ENCODE measurements at regions not wholly inside any gene's neighbourhood (a gene's known extent, or its start where the extent isn't known, plus 50 kb on each side); places are given as distances from the start of the nearest gene placed in this dataset.

DNA sequence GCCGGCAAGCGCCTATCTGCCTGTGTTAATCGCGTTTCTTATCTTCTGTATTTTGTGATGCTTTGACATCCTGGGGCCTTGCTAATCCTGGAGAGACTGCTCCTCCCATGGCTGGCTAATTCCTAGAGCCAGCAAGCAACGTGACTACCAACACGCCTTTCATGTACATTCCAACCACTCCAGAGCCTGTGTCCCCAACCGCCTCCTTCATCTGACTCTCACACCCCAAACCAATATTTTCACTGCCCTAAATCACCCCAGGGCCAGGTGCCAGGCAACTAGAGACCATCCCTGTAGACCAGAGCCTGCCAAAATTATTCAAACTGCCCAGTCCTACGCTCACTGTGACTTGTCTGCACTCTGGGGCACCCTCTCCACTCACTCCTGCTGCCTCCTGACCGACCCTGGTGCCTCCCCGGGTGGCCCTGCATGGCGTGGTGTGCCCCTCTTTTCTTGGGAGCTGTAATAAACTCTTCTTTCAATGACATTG is 50.5 kb upstream of the COL5A1 start:
- no peaks in the 10 kb centered on the region for H3K36me3 ChIP-seq (ENCODE audit: control insufficient read depth in 1 of 2, insufficient read depth in 2 of 2, low read depth in 1 of 2, low read length in 2 of 2)
- no peak overlapping the region for H4K91ac ChIP-seq (ENCODE audit: low read length)
- H3K4ac ChIP-seq (ENCODE audit: low read depth in 1 of 2, low read length in 2 of 2): peak overlapping the region in 1 of 2 experiments; percentile 90
- H3K23ac ChIP-seq (ENCODE audit: low read length in 2 of 2): peak overlapping the region in 1 of 2 experiments; percentile 92
- H3K9me3 ChIP-seq (ENCODE audit: control insufficient read depth, low read length): no peaks in the 10 kb centered on the region
- H4K8ac ChIP-seq (ENCODE audit: low read length): no peak overlapping the region
- H3K4me3 ChIP-seq (ENCODE audit: insufficient read depth in 1 of 2, low read depth in 1 of 2, low read length in 2 of 2): peak overlapping the region in 1 of 2 experiments; percentile 35
- peak overlapping the region; percentile 15 for H3K27ac ChIP-seq (ENCODE audit: low read length, poor library complexity, severe bottlenecking)
- H3K9ac ChIP-seq (ENCODE audit: low read length): peak overlapping the region; percentile 87
- H2BK15ac ChIP-seq (ENCODE audit: low read depth, poor library complexity, severe bottlenecking): no peak overlapping the region
- H2AK5ac ChIP-seq (ENCODE audit: low read length, severe bottlenecking): peak overlapping the region; percentile 74
- DNase-seq: peak; percentile 55
- no peak overlapping the region for H3K4me2 ChIP-seq (ENCODE audit: low read length, poor library complexity, severe bottlenecking)
- H2BK12ac ChIP-seq (ENCODE audit: low read length in 2 of 2): peak overlapping the region in 1 of 2 experiments; percentile 95
- WGBS: 54% methylated on average over 11 of the region's 11 CpGs
- H3K14ac ChIP-seq (ENCODE audit: low read length in 2 of 2): peak overlapping the region in 1 of 2 experiments; percentile 41
- H3K4me1 ChIP-seq (ENCODE audit: control insufficient read depth, insufficient read depth, low read depth, low read length): peaks cover 47% of the 10 kb centered on the region
- H2BK120ac ChIP-seq (ENCODE audit: low read depth, low read length): peak overlapping the region; percentile 2
- H3K27me3 ChIP-seq (ENCODE audit: control insufficient read depth in 1 of 2, insufficient read depth in 1 of 2, low read length in 2 of 2): no peaks in the 10 kb centered on the region
- peak overlapping the region; percentile 17 to 95 for H3K18ac ChIP-seq (ENCODE audit: low read depth in 1 of 2, low read length in 2 of 2)
- no peak overlapping the region for H2BK5ac ChIP-seq (ENCODE audit: low read depth, low read length, poor library complexity, severe bottlenecking)
- H3K79me1 ChIP-seq (replicated peaks; ENCODE audit: low read length, poor library complexity, severe bottlenecking): no peaks in the 10 kb centered on the region
- peak overlapping the region; percentile 62 for H2AFZ ChIP-seq (ENCODE audit: low read depth, low read length)

DNA sequence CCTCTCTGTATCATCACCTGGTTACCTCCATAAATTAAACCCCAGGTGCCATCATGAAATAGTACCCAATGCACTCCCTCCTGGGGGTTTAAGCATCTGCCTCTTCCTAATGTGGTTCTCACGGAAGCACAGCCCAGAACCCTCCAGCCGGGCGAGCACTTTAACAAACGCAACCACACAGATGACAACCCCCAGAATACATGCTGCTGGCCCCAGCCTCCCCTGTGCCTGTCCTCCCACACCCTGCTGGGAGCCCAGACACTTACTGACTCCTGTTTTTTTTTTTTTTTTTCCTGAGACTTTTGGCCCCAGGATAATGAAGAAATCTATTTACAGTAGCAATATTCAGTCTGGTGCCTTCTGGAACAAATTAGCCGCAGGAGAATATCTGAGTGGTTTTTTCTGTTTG is 50.0 kb upstream of the COL5A1 start:
- Histone ChIP-seq H3K18ac (ENCODE audit: low read depth in 1 of 2, low read length in 2 of 2) (peak overlapping the region; percentile 95 to 99), H2BK15ac (ENCODE audit: low read depth, poor library complexity, severe bottlenecking) (peak overlapping the region; percentile 44), H3K4me1 (ENCODE audit: control insufficient read depth, insufficient read depth, low read depth, low read length) (peaks cover 42% of the 10 kb centered on the region), H2AFZ (ENCODE audit: low read depth, low read length) (no peak overlapping the region), H2BK5ac (ENCODE audit: low read depth, low read length, poor library complexity, severe bottlenecking) (no peak overlapping the region), H2BK120ac (ENCODE audit: low read depth, low read length) (peak overlapping the region; percentile 56), H3K9me3 (ENCODE audit: control insufficient read depth, low read length) (no peaks in the 10 kb centered on the region), H2BK12ac (ENCODE audit: low read length in 2 of 2) (peak overlapping the region; percentile 34 to 86), H3K27me3 (ENCODE audit: control insufficient read depth in 1 of 2, insufficient read depth in 1 of 2, low read length in 2 of 2) (no peaks in the 10 kb centered on the region), H3K4me3 (ENCODE audit: insufficient read depth in 1 of 2, low read depth in 1 of 2, low read length in 2 of 2) (peak overlapping the region in 1 of 2 experiments; percentile 35), H4K8ac (ENCODE audit: low read length) (peak overlapping the region; percentile 99), H3K36me3 (ENCODE audit: control insufficient read depth in 1 of 2, insufficient read depth in 2 of 2, low read depth in 1 of 2, low read length in 2 of 2) (no peaks in the 10 kb centered on the region), H2AK5ac (ENCODE audit: low read length, severe bottlenecking) (peak overlapping the region; percentile 74), H3K14ac (ENCODE audit: low read length in 2 of 2) (no peak overlapping the region), H3K23ac (ENCODE audit: low read length in 2 of 2) (no peak overlapping the region), H3K27ac (ENCODE audit: low read length, poor library complexity, severe bottlenecking) (peak overlapping the region; percentile 52), H3K4me2 (ENCODE audit: low read length, poor library complexity, severe bottlenecking) (no peak overlapping the region), H3K79me1 (replicated peaks; ENCODE audit: low read length, poor library complexity, severe bottlenecking) (no peaks in the 10 kb centered on the region), H3K4ac (ENCODE audit: low read depth in 1 of 2, low read length in 2 of 2) (peak overlapping the region in 1 of 2 experiments; percentile 90), H3K9ac (ENCODE audit: low read length) (peak overlapping the region; percentile 87), H4K91ac (ENCODE audit: low read length) (peak overlapping the region; percentile 31)
- 55% methylated on average over 5 of the region's 5 CpGs for WGBS
- peak; percentile 73 for DNase-seq
